Peyer's patch (tissue), 4 donors: ENCODE measurements at regions not wholly inside any gene's neighbourhood (a gene's known extent, or its start where the extent isn't known, plus 50 kb on each side); places are given as distances from the start of the nearest gene placed in this dataset.

Experiments
- CTCF ChIP-seq, 6 experiments: fragments of 450-650 bp in 4 of 6; fragments of 200-600 bp in 2 of 6; sonication (generic) in 1 of 6; IDR thresholded peaks; one replicate each; pipeline ENCODE4 v1.5.1; 2017 to 2019; ENCODE audit warnings: antibody characterized with exemption in 6 of 6, mild to moderate bottlenecking in 3 of 6, moderate library complexity in 1 of 6
- POLR2A ChIP-seq, 2 donors: fragments of 450-650 bp; IDR thresholded peaks; one replicate each; pipeline ENCODE4 v1.5.1; 2017; ENCODE audit warnings: antibody characterized with exemption in 2 of 2, mild to moderate bottlenecking in 2 of 2, moderate library complexity in 2 of 2

GRCh38 chr18:59767732-59768131 lies 70.5 kb upstream of the CCBE1 start:
- TF ChIP-seq CTCF (IDR thresholded peaks at IDR 0.05) (no peak), POLR2A (IDR thresholded peaks at IDR 0.05) (no peak)
